Neuronal stem cell (in vitro differentiated cells): ENCODE measurements at regions not wholly inside any gene's neighbourhood (a gene's known extent, or its start where the extent isn't known, plus 50 kb on each side); places are given as distances from the start of the nearest gene placed in this dataset.

Experiments
- DNase-seq: peaks from one replicate; pipeline ENCODE4 v3.0.0-alpha.2; 2013; ENCODE audit warnings: low spot score
- H2AFZ ChIP-seq: one replicate; pipeline ENCODE4 v1.6.1; 2013; ENCODE audit warnings: mild to moderate bottlenecking, low read length, inconsistent platforms
- H2AK5ac ChIP-seq: 2 replicates; pipeline ENCODE4 v1.6.1; 2013; ENCODE audit warnings: low read depth, mild to moderate bottlenecking, inconsistent platforms, low read length, moderate library complexity, mixed read lengths
- H2BK120ac ChIP-seq: 2 replicates; pipeline ENCODE4 v1.6.1; 2013; ENCODE audit warnings: low read depth, mild to moderate bottlenecking, inconsistent platforms, low read length, moderate library complexity, mixed read lengths
- H2BK12ac ChIP-seq: one replicate; pipeline ENCODE4 v1.6.1; 2013; ENCODE audit warnings: low read length, inconsistent platforms
- H2BK15ac ChIP-seq: 2 replicates; pipeline ENCODE4 v1.6.1; 2013; ENCODE audit warnings: mild to moderate bottlenecking, low read length, inconsistent platforms, mixed read lengths
- H2BK5ac ChIP-seq: one replicate; pipeline ENCODE4 v1.6.1; 2013; ENCODE audit warnings: inconsistent platforms, mild to moderate bottlenecking, low read length, moderate library complexity
- H3K14ac ChIP-seq: one replicate; pipeline ENCODE4 v1.6.1; 2013; ENCODE audit warnings: low read length, inconsistent platforms
- H3K18ac ChIP-seq: 2 replicates; pipeline ENCODE4 v1.6.1; 2013; ENCODE audit warnings: low read length, inconsistent platforms
- H3K23ac ChIP-seq: 2 replicates; pipeline ENCODE4 v1.6.1; 2013; ENCODE audit warnings: low read depth, mild to moderate bottlenecking, mixed read lengths, low read length, inconsistent platforms; ENCODE audit not compliant: poor library complexity
- H3K27ac ChIP-seq: replicated peaks from 3 replicates; pipeline ENCODE4 v1.5.1; 2013; ENCODE audit warnings: low read length, inconsistent platforms
- H3K27me3 ChIP-seq, 3 experiments: 2 replicates each; pipeline ENCODE4 v1.6.1; 2013; ENCODE audit warnings: low read length in 3 of 3, mild to moderate bottlenecking in 2 of 3, inconsistent platforms in 1 of 3, low read depth in 1 of 3, mixed read lengths in 1 of 3, moderate library complexity in 1 of 3; ENCODE audit not compliant: control insufficient read depth in 3 of 3, insufficient read depth in 3 of 3
- H3K36me3 ChIP-seq, 2 donors: replicated peaks in 1 of 2; 2 replicates each; pipeline ENCODE4 v1.6.1; 2013; ENCODE audit warnings: low read length in 2 of 2; ENCODE audit not compliant: control insufficient read depth in 2 of 2, insufficient read depth in 2 of 2
- H3K4ac ChIP-seq: 2 replicates; pipeline ENCODE4 v1.6.1; 2013; ENCODE audit warnings: inconsistent platforms, mild to moderate bottlenecking, low read length, moderate library complexity
- H3K4me1 ChIP-seq, 2 donors: 1 replicate in 1 of 2; 2 replicates in 1 of 2; pipeline ENCODE4 v1.6.1; 2013; ENCODE audit warnings: low read length in 2 of 2, low read depth in 1 of 2; ENCODE audit not compliant: control insufficient read depth in 2 of 2, insufficient read depth in 1 of 2
- H3K4me2 ChIP-seq: one replicate; pipeline ENCODE4 v1.6.1; 2013; ENCODE audit warnings: mild to moderate bottlenecking, low read length, inconsistent platforms; ENCODE audit not compliant: insufficient read depth, poor library complexity, severe bottlenecking
- H3K4me3 ChIP-seq, 2 donors: 2 replicates each; pipeline ENCODE4 v1.5.1; 2013; ENCODE audit warnings: low read length in 2 of 2, mild to moderate bottlenecking in 2 of 2, inconsistent platforms in 1 of 2, moderate library complexity in 1 of 2
- H3K79me1 ChIP-seq: one replicate; pipeline ENCODE4 v1.6.1; 2013; ENCODE audit warnings: low read depth, mild to moderate bottlenecking, inconsistent platforms, low read length, moderate library complexity
- H3K9ac ChIP-seq: one replicate; pipeline ENCODE4 v1.6.1; 2013; ENCODE audit warnings: mild to moderate bottlenecking, low read depth, low read length, inconsistent platforms; ENCODE audit not compliant: poor library complexity
- H3K9me3 ChIP-seq, 2 donors: replicated peaks in 1 of 2; 2 replicates each; pipeline versions ENCODE3 to v1.6.1; 2013; ENCODE audit warnings: low read length in 2 of 2, mild to moderate bottlenecking in 2 of 2, inconsistent platforms in 1 of 2, low read depth in 1 of 2, mixed read lengths in 1 of 2, moderate library complexity in 1 of 2; ENCODE audit not compliant: control insufficient read depth in 2 of 2, insufficient read depth in 1 of 2
- H4K8ac ChIP-seq: one replicate; pipeline ENCODE4 v1.6.1; 2013; ENCODE audit warnings: low read depth, mild to moderate bottlenecking, inconsistent platforms, low read length, moderate library complexity
- H4K91ac ChIP-seq: one replicate; pipeline ENCODE4 v1.6.1; 2013; ENCODE audit warnings: low read length, low read depth, mild to moderate bottlenecking, inconsistent platforms; ENCODE audit not compliant: poor library complexity
- WGBS, 2 donors: extraction: QIAGEN DNeasy Blood & Tissue Kit; methylation state at CpG; one replicate each; pipeline ENCODE4 v1.1.7; 2013; ENCODE audit warnings: missing lambda C conversion rate in 2 of 2, mixed read lengths in 1 of 2; ENCODE audit not compliant: insufficient read length in 2 of 2, insufficient replicate concordance in 1 of 2; ENCODE audit errors: extremely low coverage in 2 of 2; 5-methylcytosine and 5-hydroxymethylcytosine counted together

DNA sequence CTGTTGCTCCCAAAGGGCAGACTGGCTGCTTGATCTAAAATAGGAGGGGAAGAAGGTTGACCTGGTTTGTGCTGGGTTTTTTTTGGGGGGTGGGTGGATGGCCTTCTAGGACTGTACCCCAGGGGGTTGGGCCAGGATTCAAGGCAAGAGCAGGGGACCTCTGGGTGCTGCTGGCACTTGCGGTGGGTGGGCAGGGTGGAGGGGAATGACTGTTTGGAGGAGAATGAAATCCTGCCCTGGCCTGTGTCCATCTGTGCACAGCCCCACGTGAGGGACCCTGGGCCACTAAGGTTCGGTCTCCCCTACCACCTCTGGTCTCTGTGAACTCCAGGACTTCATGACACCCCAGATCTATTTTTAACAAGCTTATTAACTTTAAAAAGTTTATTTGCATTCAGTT is 414.2 kb downstream of the PTPRU start:
- no peak overlapping the region for H3K9ac ChIP-seq
- H4K8ac ChIP-seq = no peak overlapping the region
- H3K14ac ChIP-seq = no peak overlapping the region
- DNase-seq = no peak
- H3K4me1 ChIP-seq = no peaks in the 10 kb centered on the region
- H4K91ac ChIP-seq = no peak overlapping the region
- no peak overlapping the region for H2BK120ac ChIP-seq
- H3K79me1 ChIP-seq = no peaks in the 10 kb centered on the region
- H3K18ac ChIP-seq = no peak overlapping the region
- H2BK12ac ChIP-seq = no peak overlapping the region
- H2AFZ ChIP-seq = no peak overlapping the region
- H3K9me3 ChIP-seq = no peaks in the 10 kb centered on the region
- no peaks in the 10 kb centered on the region for H3K27me3 ChIP-seq
- no peak overlapping the region for H3K27ac ChIP-seq
- no peak overlapping the region for H3K4me2 ChIP-seq
- H2AK5ac ChIP-seq = no peak overlapping the region
- no peaks in the 10 kb centered on the region for H3K36me3 ChIP-seq
- H2BK5ac ChIP-seq = no peak overlapping the region
- no peak overlapping the region for H2BK15ac ChIP-seq
- no peak overlapping the region for H3K23ac ChIP-seq
- no peak overlapping the region for H3K4ac ChIP-seq
- H3K4me3 ChIP-seq = no peak overlapping the region
- WGBS, 2 donors = no CpG with 5 or more reads among the region's 3 CpGs

DNA sequence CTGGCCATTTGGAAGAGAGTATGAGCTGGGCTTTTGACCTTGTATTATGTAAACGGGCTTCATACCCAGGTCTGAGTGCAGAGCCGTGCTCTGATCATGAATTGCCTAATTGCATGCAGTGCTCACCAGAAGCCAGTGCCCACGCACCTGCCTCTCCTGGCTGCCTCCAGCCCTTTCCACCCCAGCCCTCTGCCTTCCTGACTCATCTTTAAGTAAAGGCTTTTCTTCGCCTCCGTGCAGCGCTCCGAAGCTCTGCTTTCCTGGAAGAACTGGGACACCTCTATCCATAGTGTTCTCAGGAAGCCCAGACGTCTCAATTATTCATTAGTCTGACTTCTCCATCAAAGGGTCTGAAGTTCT is 413.7 kb downstream of the PTPRU start:
- Histone ChIP-seq H4K8ac (no peak overlapping the region), H2BK5ac (no peak overlapping the region), H3K18ac (no peak overlapping the region), H2AK5ac (no peak overlapping the region), H3K14ac (no peak overlapping the region), H3K9me3 (no peaks in the 10 kb centered on the region), H3K4me2 (no peak overlapping the region), H3K4me3 (no peak overlapping the region), H2BK15ac (no peak overlapping the region), H3K23ac (no peak overlapping the region), H2AFZ (no peak overlapping the region), H2BK120ac (no peak overlapping the region), H3K9ac (no peak overlapping the region), H3K79me1 (no peaks in the 10 kb centered on the region), H3K27me3 (no peaks in the 10 kb centered on the region), H3K4ac (no peak overlapping the region), H4K91ac (no peak overlapping the region), H3K27ac (no peak overlapping the region), H3K36me3 (no peaks in the 10 kb centered on the region), H3K4me1 (no peaks in the 10 kb centered on the region), H2BK12ac (no peak overlapping the region)
- WGBS, 2 donors = no CpG with 5 or more reads among the region's 8 CpGs
- DNase-seq = no peak

DNA sequence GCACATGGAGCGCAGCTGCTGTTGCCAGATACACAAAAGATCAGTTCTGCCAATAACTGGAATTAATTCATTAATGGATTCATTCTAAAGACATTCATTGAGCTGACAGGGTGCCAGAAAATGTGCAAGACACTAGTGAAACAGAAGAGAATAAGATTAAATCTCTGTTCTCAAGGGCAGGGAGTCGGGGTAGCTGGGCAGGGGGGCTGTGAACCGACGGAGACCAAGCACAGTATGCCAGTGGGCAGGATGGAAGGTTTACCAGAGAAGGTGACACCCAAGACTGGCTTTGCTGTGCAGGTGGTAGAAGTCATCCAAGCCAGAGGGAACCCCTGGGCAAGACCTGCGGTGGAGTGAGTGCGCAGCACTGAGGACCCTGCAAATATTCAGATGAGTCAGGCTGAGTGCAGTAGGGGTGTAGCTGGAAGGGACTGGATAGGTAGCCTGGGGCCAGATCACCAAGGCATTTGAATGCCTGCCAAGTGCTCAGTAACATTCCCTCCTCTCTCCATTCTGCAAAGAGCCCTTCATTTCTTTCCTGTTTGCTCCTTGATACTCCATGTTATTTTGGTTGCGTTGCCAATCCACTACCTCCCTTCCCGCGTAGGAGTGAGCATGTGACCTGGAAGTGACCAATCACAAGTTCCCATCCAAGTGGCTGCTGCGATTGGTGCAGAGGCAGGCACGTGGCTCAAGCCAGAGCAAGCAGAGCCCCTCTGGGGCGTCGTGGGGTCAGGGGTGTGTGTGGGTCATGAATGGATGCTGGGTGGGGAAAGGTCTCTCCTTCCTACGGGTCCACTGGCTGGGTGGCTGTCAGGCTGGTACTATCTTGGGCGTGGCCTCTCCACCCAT is 413.1 kb downstream of the PTPRU start:
- no peaks in the 10 kb centered on the region for H3K4me1 ChIP-seq
- WGBS, 2 donors = no CpG with 5 or more reads among the region's 15 CpGs
- H2AK5ac ChIP-seq = no peak overlapping the region

DNA sequence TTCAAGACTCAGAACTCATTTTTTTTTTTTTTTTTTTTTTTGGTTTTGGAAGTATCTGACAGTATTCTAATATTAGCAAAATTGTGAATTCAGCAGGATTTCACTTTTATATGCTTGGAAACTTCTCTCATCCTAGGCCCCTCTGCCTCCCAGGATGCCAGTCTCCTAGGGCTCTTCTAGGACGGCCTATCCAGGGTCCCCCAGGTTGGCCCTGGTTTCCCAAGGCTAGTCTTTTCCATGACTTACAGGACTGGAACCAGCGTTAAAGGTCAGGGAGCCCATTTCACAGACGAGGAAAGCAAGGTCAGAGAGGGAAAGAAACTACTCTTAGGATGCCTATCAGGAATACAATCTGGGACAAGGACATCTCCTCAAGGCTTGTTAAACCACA is 412.5 kb downstream of the PTPRU start:
- no peaks in the 10 kb centered on the region for H3K27me3 ChIP-seq

More for the DNA sequence above, 413.1 kb downstream of the PTPRU start:
- Histone ChIP-seq H3K18ac (no peak overlapping the region), H3K4me2 (no peak overlapping the region), H3K4me3 (no peak overlapping the region), H2BK5ac (no peak overlapping the region), H3K14ac (no peak overlapping the region), H3K36me3 (no peaks in the 10 kb centered on the region), H2BK12ac (no peak overlapping the region), H3K27ac (no peak overlapping the region), H4K91ac (no peak overlapping the region), H3K27me3 (no peaks in the 10 kb centered on the region), H2AFZ (no peak overlapping the region), H3K9me3 (no peaks in the 10 kb centered on the region), H3K9ac (no peak overlapping the region), H2BK120ac (no peak overlapping the region), H2BK15ac (no peak overlapping the region), H3K4ac (no peak overlapping the region), H4K8ac (no peak overlapping the region), H3K79me1 (no peaks in the 10 kb centered on the region), H3K23ac (no peak overlapping the region)
- no peak for DNase-seq

More for the DNA sequence above, 412.5 kb downstream of the PTPRU start:
- no peak overlapping the region for H2AK5ac ChIP-seq
- no peak overlapping the region for H2BK15ac ChIP-seq
- no peak overlapping the region for H2AFZ ChIP-seq
- no peak overlapping the region for H3K9ac ChIP-seq
- no peak overlapping the region for H3K4me2 ChIP-seq
- no peaks in the 10 kb centered on the region for H3K79me1 ChIP-seq
- no peak overlapping the region for H3K27ac ChIP-seq
- H2BK12ac ChIP-seq = no peak overlapping the region
- H3K4ac ChIP-seq = no peak overlapping the region
- no peaks in the 10 kb centered on the region for H3K4me1 ChIP-seq
- no peak overlapping the region for H2BK5ac ChIP-seq
- WGBS, 2 donors = no CpG with 5 or more reads among the region's 3 CpGs
- no peak overlapping the region for H3K23ac ChIP-seq
- no peaks in the 10 kb centered on the region for H3K9me3 ChIP-seq
- H4K91ac ChIP-seq = no peak overlapping the region
- no peak overlapping the region for H3K14ac ChIP-seq
- DNase-seq = no peak
- no peak overlapping the region for H2BK120ac ChIP-seq
- H3K18ac ChIP-seq = no peak overlapping the region
- no peak overlapping the region for H3K4me3 ChIP-seq
- no peak overlapping the region for H4K8ac ChIP-seq
- no peaks in the 10 kb centered on the region for H3K36me3 ChIP-seq
